ENCODE measurements at regions not wholly inside any gene's neighbourhood (a gene's known extent, or its start where the extent isn't known, plus 50 kb on each side); places are given as distances from the start of the nearest gene placed in this dataset.

DNA sequence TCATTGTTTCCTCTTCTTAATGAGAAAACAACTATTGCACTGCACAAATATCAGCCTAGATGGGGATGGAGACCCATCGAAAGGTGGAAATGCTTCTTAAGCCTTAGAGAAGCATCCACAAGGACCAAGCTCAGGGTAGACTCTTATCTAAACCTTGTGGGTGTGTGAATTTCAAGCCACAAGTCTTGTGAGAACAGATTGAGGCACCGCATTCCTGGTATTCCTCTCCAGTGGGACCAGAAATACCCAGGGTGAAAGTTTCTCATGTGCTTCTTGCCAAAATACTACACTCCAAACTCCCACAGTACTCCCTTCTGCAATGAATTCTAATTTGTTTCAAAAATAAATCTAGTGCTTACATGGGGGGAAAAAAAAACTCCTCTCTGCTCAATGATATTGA lies 375.6 kb downstream of the PDGFC start:
- TF ChIP-seq POLR2A (IDR thresholded peaks at IDR 0.05; ENCODE audit: low read length) (no peak), GATA1 (IDR thresholded peaks at IDR 0.05; ENCODE audit: low read depth, low read length) (no peak)
- DNase-seq, result no peak

DNA sequence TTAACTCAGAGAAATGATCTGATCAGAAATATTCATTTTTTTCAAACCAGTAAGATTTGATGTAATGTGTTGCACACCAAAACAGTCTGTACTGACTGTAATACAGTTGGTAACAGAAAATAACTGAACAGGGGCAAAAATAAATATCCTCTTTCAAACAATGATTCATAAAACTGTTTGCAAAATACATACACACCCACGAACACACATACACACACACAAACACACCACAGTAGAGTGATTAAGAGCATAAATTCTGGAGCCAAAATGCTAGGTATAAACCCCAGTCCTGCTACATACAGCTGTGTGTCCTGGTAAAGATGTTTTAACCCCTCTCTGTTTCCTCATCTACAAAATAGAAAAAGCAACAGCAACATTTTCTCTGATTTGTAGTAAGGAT lies 376.6 kb downstream of the PDGFC start:
- DNase-seq, result no peak
- TF ChIP-seq POLR2A (IDR thresholded peaks at IDR 0.05; ENCODE audit: low read length), result no peak
- no peak for TF ChIP-seq GATA1 (IDR thresholded peaks at IDR 0.05; ENCODE audit: low read depth, low read length)

DNA sequence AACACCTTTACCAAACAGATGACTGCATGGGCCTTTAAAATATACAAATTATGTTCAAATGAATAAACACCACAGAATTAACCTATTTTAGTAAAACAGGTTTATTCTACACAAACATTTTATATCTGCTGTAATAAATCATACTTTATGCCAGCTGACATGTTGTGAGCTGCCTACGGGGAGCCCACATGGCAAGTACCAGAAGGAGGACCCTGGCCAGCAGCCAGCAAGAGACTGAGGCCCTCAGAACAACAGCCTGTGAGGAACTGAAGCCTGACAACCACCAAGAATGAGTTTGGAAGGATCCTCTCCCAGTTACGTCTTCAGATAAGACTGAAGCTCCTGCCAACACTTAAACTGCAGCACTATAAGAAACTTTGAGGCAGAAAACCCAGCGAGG lies 377.0 kb downstream of the PDGFC start:
- DNase-seq, result no peak
- TF ChIP-seq POLR2A (IDR thresholded peaks at IDR 0.05; ENCODE audit: low read length) (no peak), GATA1 (IDR thresholded peaks at IDR 0.05; ENCODE audit: low read depth, low read length) (no peak)

DNA sequence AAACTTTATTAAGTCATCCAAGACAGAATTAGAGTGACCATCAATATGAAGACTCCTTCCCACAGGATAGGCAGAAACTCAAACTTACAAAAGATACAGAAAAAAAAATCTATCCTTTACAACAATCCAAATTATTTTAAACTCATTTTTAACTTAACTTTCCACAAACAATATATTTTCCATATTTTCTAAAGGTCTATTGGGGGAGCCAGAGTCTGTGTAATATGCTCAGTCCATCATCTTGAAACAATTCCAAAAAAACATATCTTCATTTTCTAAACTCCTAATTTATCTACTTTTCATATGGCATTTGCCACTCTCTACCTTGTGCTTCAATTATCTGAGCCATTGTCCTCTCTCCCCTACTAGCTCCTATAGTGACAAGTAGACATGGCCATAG lies 378.1 kb downstream of the PDGFC start:
- no peak for TF ChIP-seq GATA1 (IDR thresholded peaks at IDR 0.05; ENCODE audit: low read depth, low read length)
- no peak for TF ChIP-seq POLR2A (IDR thresholded peaks at IDR 0.05; ENCODE audit: low read length)

DNA sequence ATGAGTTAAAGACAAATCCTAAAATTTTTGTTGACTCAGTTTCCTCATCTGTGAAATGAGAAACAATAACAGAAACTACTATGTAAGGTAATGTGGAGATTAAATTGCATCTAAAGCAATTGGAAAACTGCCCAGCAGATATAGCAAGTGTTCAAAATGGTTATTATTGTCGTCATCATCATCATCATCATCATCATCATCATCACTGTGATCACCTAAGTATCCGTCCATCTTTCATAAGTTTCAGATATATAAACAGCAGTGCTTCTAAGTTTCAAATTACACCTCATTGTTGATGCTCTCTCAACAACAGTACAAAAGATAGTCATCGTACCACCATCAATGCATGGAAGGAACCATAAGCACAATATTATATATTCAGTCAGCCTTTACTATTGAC lies 379.9 kb downstream of the PDGFC start:
- no peak for DNase-seq
- TF ChIP-seq GATA1 (IDR thresholded peaks at IDR 0.05; ENCODE audit: low read depth, low read length) (no peak), POLR2A (IDR thresholded peaks at IDR 0.05; ENCODE audit: low read length) (no peak)

More for the DNA sequence above, 378.1 kb downstream of the PDGFC start:
- DNase-seq, result no peak

DNA sequence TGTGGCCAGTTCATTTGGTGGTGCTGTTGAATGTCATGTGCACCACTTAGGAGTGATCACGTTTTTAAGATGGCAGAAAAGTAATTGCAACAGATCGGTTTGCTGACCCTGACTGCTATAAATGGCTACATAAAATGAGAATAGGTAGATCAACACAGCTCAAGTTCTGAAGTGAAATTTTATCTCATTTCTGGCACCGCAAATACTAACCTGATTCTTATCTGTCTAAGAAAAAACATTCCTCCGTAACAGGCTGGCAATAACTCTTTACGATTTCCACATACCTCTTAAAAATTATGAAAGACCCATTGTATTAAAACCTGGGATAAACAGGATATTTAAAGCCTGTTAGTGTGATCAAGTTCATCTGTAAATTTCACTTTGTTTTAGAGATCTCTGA lies 387.5 kb downstream of the PDGFC start:
- DNase-seq, result no peak
- TF ChIP-seq POLR2A (IDR thresholded peaks at IDR 0.05; ENCODE audit: low read length) (no peak), GATA1 (IDR thresholded peaks at IDR 0.05; ENCODE audit: low read depth, low read length) (no peak)

DNA sequence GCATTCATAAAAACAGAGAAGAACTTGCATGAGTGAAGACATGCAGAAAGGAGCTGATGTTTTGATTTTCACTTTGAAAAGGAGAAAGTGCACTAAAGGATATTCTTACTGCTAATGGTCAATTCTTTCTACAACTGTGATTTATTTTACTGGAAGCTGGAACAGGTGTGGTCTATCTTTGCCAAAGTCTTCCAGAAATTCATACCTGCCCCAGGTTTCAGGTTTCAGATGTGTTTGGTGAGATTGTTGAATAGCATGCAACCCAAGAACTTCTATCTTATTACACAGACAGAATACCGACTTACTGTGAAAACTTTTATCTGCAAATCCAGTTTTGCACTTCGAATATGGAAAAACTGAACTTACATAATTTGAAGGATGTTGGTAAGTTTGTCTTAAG lies 388.3 kb downstream of the PDGFC start:
- TF ChIP-seq GATA1 (IDR thresholded peaks at IDR 0.05; ENCODE audit: low read depth, low read length) (no peak), POLR2A (IDR thresholded peaks at IDR 0.05; ENCODE audit: low read length) (no peak)
- DNase-seq, result no peak

DNA sequence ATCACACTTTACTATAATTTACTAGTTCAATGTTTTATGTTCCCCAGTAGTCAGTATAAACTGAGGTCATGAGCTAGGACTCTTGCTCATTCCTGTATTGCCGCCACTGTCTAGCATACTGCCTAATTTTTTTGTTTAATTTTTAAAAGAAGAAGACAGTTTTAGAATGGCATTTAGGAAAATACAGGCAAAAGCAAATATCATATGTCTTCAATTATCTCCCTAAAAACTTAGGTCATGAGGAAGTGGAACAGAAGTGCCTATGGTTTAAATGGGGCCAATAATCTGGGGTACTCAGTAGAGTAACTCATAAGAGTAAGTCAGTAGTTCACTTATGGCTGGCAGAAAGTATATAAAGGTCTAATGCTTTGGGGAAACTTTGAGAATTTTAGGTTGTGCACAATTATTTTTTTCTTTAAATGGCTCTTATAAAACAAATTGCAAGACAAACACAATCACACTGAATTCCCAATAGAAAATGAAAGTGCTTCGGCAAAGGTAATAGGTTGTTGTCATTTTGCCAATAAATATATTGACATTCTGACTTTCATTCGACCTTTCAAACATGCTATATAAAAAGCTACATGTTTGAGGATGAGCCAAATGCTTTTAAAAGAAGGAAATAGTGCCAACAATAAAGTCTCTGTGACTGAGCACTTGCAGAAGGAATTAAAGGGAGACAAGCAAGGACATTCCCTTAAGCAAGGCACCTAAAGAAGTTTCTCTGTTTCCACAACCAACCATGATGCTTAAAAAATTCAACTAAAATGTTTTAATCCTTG lies 390.1 kb downstream of the PDGFC start:
- no peak for DNase-seq
- no peak for TF ChIP-seq POLR2A (IDR thresholded peaks at IDR 0.05; ENCODE audit: low read length)
- no peak for TF ChIP-seq GATA1 (IDR thresholded peaks at IDR 0.05; ENCODE audit: low read depth, low read length)

DNA sequence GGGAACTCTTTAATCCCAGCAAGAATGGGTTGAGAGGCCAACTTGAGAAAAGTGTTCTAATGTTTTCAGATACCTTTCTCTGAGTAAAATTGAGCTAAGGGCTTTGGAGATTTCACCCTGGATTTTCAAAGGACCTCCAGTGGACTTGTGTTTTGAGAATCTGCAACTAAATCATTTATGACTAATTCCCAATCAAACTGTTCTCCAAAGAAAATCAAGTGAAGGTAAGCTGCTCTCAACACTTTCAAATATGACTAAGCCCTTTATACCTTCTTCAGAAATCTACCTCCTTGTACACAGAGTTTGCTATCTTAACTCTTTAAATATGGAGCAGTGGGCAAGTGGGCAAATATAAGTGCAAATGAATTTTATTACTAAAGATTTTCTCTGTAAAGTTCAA lies 392.9 kb downstream of the PDGFC start:
- no peak for DNase-seq
- TF ChIP-seq GATA1 (IDR thresholded peaks at IDR 0.05; ENCODE audit: low read depth, low read length) (no peak), POLR2A (IDR thresholded peaks at IDR 0.05; ENCODE audit: low read length) (no peak)

DNA sequence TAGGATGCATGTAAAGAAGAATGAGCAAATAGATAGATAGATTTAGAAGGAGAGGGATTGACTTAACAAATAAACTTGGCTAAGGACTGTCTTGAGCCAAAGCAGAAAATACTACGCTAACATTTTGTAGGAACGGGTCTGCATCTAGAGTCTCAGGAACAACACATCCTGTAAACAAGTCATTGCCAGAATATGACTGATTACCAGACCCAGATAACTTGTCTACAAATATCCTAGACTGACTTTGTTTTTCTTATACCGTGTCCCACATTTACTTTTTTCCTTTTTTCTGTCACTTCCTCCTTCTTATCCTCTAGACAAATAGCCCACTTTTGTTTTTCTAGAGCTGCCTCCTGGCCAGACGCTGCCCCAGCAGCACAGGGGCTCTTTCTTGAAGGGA lies 393.6 kb downstream of the PDGFC start:
- TF ChIP-seq GATA1 (IDR thresholded peaks at IDR 0.05; ENCODE audit: low read depth, low read length) (no peak), POLR2A (IDR thresholded peaks at IDR 0.05; ENCODE audit: low read length) (no peak)

DNA sequence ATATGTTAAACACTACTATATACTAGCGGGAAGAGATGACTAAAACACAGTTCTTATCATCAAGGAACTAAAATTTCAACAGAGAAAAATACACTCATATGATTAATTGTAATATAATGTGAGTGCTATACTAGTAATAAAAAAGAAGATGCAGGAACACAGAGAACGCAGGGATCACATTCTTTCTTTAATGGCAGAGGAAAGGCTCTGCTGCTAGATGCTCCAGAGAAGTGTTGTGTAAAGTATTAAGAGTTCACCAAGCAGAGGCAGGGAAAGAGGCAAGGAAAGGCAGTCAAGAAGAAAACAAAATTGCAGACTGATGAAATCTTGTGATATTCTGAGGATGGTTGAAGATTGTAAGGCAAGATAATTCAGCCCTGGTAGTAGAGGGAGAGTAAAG lies 394.7 kb downstream of the PDGFC start:
- TF ChIP-seq GATA1 (IDR thresholded peaks at IDR 0.05; ENCODE audit: low read depth, low read length), result no peak

More for the DNA sequence above, 393.6 kb downstream of the PDGFC start:
- no peak for DNase-seq

DNA sequence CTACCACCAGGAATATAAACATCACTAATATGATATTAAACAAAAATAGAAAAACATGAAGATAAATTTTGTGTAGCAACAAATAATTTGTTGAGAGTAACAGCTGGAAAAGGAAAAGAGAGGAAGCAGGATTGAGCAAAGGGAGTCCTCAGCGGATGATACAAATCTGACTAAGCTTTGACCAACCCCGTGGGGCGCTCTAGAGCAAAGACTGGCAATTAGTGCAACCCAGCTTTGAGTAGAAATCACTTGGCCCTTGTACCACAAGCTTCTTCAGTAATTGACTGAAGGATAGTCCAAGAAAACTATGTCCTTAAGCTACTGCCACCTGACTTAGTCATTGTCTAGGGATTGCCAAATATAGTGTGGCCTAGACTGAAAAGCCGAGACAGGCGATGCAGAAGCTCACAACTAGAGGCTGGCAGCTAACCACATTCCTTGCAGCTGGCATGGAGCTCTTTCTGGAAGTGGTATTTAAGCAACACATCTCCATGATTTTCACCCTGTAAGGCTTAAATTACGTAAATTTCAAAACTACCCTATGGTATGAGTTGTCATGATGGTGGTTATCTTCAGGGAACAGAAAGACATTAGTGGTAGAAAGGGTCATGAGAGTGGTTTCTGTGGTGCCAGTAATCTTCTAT lies 396.0 kb downstream of the PDGFC start:
- no peak for TF ChIP-seq POLR2A (IDR thresholded peaks at IDR 0.05; ENCODE audit: low read length)
- TF ChIP-seq GATA1 (IDR thresholded peaks at IDR 0.05; ENCODE audit: low read depth, low read length), result no peak
- no peak for DNase-seq

More for the DNA sequence above, 394.7 kb downstream of the PDGFC start:
- no peak for DNase-seq

DNA sequence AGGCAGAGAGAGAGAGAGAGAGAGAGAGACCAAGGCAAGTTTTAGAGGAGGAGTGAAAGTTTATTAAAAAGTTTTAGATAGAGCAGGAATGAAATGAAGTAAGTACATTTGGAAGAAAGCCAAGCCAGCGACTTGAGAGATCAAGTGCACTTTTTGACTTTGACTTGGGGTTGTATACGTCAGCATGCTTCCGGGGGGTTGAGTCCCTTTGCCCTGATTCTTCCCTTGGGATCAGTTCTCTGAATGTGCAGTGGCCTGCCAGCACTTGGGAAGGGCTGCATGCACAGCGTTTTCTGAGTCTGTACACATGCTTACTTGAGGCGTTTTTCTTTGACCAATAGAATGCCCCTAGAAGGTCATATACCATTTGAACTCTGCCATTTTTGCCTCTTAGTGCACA lies 400.5 kb downstream of the PDGFC start:
- no peak for TF ChIP-seq POLR2A (IDR thresholded peaks at IDR 0.05; ENCODE audit: low read length)
- no peak for TF ChIP-seq GATA1 (IDR thresholded peaks at IDR 0.05; ENCODE audit: low read depth, low read length)
- no peak for DNase-seq

DNA sequence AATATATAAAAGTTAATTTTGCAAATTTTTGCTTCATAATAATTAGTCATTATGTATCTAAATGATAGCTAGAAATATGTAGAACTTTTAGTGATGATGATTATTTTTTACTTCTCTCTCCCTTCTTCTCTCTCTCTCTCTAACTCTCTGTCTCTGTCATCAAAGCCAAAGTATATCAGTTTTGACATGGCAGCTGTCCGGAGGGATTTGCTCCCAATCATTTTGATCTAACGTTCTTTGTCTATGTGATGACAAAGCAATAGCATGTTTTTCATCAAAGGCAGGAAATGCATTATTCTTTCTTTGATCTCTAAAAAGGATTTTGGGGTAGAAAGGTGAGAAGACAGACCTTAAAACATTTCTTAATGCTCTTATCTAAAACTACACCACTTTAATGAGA lies 402.1 kb downstream of the PDGFC start:
- DNase-seq, result no peak
- no peak for TF ChIP-seq GATA1 (IDR thresholded peaks at IDR 0.05; ENCODE audit: low read depth, low read length)

DNA sequence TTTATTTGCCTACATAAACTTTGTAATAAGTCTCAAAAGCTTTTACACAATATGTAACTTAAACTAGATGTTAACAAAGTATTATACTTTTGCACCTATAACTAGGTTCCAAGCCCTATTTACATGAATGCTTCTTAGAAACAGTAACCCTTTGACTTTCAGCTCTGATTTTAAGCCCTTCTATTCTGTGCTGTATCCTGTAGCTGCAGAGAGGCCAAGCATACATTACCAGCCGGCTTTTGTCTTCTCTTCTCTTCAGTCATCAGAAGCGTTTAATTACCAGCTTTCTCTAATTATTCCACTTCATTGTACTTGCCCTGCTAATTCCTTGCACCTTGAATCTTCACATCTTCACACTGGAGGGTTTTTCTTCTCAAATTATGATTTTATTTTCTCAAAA lies 403.1 kb downstream of the PDGFC start:
- TF ChIP-seq POLR2A (IDR thresholded peaks at IDR 0.05; ENCODE audit: low read length), result no peak
- no peak for TF ChIP-seq GATA1 (IDR thresholded peaks at IDR 0.05; ENCODE audit: low read depth, low read length)

More for the DNA sequence above, 403.1 kb downstream of the PDGFC start:
- no peak for DNase-seq
